Thyroid gland (tissue), 4 donors: ENCODE measurements at regions not wholly inside any gene's neighbourhood (a gene's known extent, or its start where the extent isn't known, plus 50 kb on each side); places are given as distances from the start of the nearest gene placed in this dataset.

Source experiments
- CTCF ChIP-seq, 6 experiments: fragments of 200-600 bp in 3 of 6; fragments of 450-650 bp in 3 of 6; sonication (generic) in 3 of 6; IDR thresholded peaks; one replicate each; pipeline ENCODE4 v1.5.1; 2016 to 2019; ENCODE audit warnings: antibody characterized with exemption in 6 of 6, mild to moderate bottlenecking in 2 of 6, inconsistent platforms in 1 of 6, moderate library complexity in 1 of 6
- POLR2A ChIP-seq, 2 donors: fragments of 450-650 bp; IDR thresholded peaks; one replicate each; pipeline ENCODE4 v1.6.1; 2017; ENCODE audit warnings: antibody characterized with exemption in 2 of 2, mild to moderate bottlenecking in 2 of 2, moderate library complexity in 1 of 2

- TF ChIP-seq POLR2A (IDR thresholded peaks at IDR 0.05) (no peak), CTCF (IDR thresholded peaks at IDR 0.05) (no peak)
Measured at GRCh38 chr5:153432583-153432982, 57.9 kb upstream of the GRIA1 start.
